Astrocyte (in vitro differentiated cells and primary cell): ENCODE measurements at regions not wholly inside any gene's neighbourhood (a gene's known extent, or its start where the extent isn't known, plus 50 kb on each side); places are given as distances from the start of the nearest gene placed in this dataset.

Experiments
- EZH2 ChIP-seq: IDR thresholded peaks from 2 replicates; pipeline ENCODE4 v1.6.1; 2012; ENCODE audit warnings: mild to moderate bottlenecking, low read length, inconsistent platforms; ENCODE audit not compliant: insufficient read depth
- TF ChIP-seq, protein P1 (sequence below): IDR thresholded peaks from 2 replicates; pipeline ENCODE4 v1.5.1; 2011; ENCODE audit warnings: low read depth, mild to moderate bottlenecking, inconsistent platforms, low read length, moderate library complexity; ENCODE audit not compliant: insufficient read depth

DNA sequence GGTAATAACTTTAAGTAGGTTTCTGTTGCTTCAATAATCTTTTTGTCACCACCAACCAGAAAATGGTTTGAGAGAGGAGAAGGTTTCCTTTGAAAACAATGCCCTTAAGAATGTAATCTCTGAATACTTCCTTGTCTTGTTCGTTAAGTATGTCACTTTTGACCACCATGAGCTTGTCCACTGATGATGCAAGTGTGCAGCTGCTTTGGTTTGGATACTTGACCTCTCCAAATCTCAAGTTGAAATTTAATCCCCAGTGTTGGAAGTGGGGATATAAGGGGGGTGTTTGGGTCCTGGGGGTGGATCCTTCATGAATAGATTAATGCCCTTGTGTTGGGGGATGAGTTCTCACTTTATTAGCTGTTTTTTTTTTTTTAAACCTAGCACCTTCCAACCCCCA lies 985.4 kb downstream of the EPHA7 start:
- no peak for TF ChIP-seq EZH2
- TF ChIP-seq, protein P1, sequence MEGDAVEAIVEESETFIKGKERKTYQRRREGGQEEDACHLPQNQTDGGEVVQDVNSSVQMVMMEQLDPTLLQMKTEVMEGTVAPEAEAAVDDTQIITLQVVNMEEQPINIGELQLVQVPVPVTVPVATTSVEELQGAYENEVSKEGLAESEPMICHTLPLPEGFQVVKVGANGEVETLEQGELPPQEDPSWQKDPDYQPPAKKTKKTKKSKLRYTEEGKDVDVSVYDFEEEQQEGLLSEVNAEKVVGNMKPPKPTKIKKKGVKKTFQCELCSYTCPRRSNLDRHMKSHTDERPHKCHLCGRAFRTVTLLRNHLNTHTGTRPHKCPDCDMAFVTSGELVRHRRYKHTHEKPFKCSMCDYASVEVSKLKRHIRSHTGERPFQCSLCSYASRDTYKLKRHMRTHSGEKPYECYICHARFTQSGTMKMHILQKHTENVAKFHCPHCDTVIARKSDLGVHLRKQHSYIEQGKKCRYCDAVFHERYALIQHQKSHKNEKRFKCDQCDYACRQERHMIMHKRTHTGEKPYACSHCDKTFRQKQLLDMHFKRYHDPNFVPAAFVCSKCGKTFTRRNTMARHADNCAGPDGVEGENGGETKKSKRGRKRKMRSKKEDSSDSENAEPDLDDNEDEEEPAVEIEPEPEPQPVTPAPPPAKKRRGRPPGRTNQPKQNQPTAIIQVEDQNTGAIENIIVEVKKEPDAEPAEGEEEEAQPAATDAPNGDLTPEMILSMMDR: no peak
